Non-pigmented ciliary epithelial cell (primary cell): ENCODE measurements at regions not wholly inside any gene's neighbourhood (a gene's known extent, or its start where the extent isn't known, plus 50 kb on each side); places are given as distances from the start of the nearest gene placed in this dataset.
"Not testable (repeated sequence)": the region's sequence is repeated elsewhere in the genome, so short reads cannot be mapped to it uniquely, and the experiment has no call there.

Experiments
- DNase-seq: peaks from one replicate; pipeline ENCODE4 v3.0.0-alpha.2; 2010; ENCODE audit warnings: low read depth

GRCh38 chr1:143764831-143765230, 207.0 kb downstream of the FAM72C start:
- DNase-seq: not testable (repeated sequence)

- DNase-seq: not testable (repeated sequence)
These were observed 211.4 kb downstream of the FAM72C start for GRCh38 chr1:143760366-143760765.

GRCh38 chr1:143755961-143756360, 215.8 kb downstream of the FAM72C start:
- DNase-seq: not testable (repeated sequence)

- DNase-seq: no peak
These were observed 222.9 kb downstream of the FAM72C start for GRCh38 chr1:143748906-143749305.

GRCh38 chr1:143736562-143736961, 235.2 kb downstream of the FAM72C start:
- no peak for DNase-seq

GRCh38 chr1:143735764-143736461, 235.9 kb downstream of the FAM72C start:
- DNase-seq: no peak

GRCh38 chr1:143734261-143734660, 237.5 kb downstream of the FAM72C start:
- DNase-seq: not testable (repeated sequence)

GRCh38 chr1:143730890-143731289, 240.9 kb downstream of the FAM72C start:
- not testable (repeated sequence) for DNase-seq

GRCh38 chr1:143729449-143730111, 242.2 kb downstream of the FAM72C start:
- DNase-seq: not testable (repeated sequence)

- not testable (repeated sequence) for DNase-seq
These were observed 242.9 kb downstream of the FAM72C start for GRCh38 chr1:143728802-143729448.

- no peak for DNase-seq
These were observed 244.5 kb downstream of the FAM72C start for GRCh38 chr1:143727263-143727662.

GRCh38 chr1:143721024-143721373, 250.8 kb downstream of the FAM72C start:
- no peak for DNase-seq

- no peak for DNase-seq
These were observed 251.4 kb downstream of the FAM72C start for GRCh38 chr1:143720087-143721023.

- DNase-seq: no peak
These were observed 253.3 kb downstream of the FAM72C start for GRCh38 chr1:143718524-143718923.

- no peak for DNase-seq
These were observed 253.8 kb downstream of the FAM72C start for GRCh38 chr1:143718021-143718420.

- no peak for DNase-seq
These were observed 254.4 kb downstream of the FAM72C start for GRCh38 chr1:143717434-143717833.

- not testable (repeated sequence) for DNase-seq
These were observed 256.9 kb downstream of the FAM72C start for GRCh38 chr1:143714913-143715312.

- DNase-seq: not testable (repeated sequence)
These were observed 262.1 kb downstream of the FAM72C start for GRCh38 chr1:143709606-143710259.

GRCh38 chr1:143702739-143703138, 269.0 kb downstream of the FAM72C start:
- DNase-seq: not testable (repeated sequence)

GRCh38 chr1:143699731-143700130, 272.1 kb downstream of the FAM72C start:
- no peak for DNase-seq

GRCh38 chr1:143699115-143699514, 272.7 kb downstream of the FAM72C start:
- DNase-seq: no peak
